Fibroblast of skin of right biceps (primary cell): ENCODE measurements at regions not wholly inside any gene's neighbourhood (a gene's known extent, or its start where the extent isn't known, plus 50 kb on each side); places are given as distances from the start of the nearest gene placed in this dataset.

Experiments
- DNase-seq: peaks from one replicate; pipeline ENCODE4 v3.0.0-alpha.2; 2013

DNA sequence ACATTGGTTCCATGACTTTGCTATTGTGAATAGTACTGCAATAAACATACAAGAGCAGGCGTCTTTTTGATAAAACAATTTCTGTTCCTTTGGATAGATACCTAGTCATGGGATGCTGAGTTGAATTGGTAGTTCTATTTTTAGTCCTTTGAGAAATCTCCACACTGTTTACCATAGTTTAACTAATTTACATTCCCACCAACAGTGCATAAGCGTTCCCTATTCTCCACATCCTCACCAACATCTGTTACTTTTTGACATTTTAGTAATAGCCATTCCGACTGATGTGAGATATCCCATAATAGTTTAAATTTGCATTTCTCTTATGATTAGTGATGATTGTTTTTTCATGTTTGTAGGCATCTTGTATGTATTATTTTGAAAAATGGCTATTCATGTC is 707.0 kb downstream of the SORCS1 start:
- DNase-seq: no peak

DNA sequence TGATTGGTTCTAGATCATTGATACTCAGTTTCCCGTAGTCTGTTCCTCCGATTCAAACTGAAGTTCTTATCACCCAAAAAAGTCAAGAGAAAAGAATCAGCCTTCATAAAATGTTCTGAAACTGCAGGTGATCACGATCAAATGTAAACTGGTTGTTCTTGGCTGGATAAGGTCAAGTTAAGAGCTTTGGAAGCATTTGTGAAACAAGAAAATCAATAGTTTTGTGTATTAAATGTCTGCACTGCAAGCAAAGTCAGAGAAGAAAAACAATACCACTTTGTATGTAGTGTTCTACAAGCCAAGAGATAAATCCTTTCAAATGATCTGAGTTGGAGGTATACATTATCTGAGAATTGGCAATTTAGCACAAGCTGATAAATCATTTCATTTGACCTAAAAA is 710.3 kb downstream of the SORCS1 start:
- no peak for DNase-seq

DNA sequence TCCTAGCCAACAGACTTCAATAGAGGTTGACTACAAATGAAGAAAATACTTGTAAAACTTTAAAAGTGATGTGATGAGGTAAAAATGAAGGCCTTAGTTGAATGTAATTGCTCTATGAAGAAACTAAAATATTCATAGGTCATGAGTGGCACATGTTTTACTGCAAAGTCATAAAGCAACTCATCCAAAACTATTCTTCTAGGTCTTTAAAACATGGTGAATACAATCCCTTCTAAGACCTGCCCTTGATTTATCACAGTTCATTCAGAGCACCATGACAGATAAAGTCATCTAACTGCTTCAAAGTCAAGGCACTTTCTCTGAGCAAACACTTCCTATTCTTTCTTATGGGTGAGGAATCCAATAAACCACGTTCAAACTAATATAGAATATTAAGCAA is 713.5 kb downstream of the SORCS1 start:
- DNase-seq: peak; percentile 64

DNA sequence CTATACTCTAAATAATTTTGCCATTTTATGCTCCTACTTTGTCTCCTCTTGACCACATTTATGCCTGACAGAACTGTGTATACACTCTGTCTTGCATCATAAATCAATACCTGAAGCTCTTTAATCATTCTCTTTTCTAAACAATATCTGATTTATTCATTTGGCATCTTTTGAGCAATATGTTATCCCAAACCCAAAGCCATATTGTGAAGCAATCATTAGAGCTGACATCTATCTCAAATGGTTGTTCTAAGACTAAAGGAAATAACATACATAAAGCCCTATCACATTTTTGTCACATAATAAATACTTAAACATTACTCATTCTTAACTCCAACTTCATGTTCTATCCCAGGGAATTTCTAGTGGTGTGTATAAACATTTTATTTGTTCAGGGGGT is 717.6 kb downstream of the SORCS1 start:
- DNase-seq: no peak

DNA sequence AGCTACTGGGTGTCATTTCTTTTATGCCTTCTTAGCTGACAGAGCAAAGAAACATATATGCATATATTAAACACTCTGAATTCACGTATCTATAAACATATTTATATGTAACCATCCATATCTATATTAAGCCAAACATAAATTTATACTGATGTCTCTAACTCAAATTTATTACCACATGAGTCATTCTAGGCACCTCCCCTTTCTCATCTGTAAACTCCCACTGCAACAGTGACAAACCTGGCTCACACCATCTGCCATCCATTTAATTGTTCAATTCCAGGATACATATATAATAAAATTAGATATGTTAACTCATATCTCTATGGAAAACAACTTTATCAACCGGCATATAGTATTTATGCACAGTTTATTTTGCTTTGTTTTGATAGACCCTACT is 722.3 kb downstream of the SORCS1 start:
- DNase-seq: no peak

DNA sequence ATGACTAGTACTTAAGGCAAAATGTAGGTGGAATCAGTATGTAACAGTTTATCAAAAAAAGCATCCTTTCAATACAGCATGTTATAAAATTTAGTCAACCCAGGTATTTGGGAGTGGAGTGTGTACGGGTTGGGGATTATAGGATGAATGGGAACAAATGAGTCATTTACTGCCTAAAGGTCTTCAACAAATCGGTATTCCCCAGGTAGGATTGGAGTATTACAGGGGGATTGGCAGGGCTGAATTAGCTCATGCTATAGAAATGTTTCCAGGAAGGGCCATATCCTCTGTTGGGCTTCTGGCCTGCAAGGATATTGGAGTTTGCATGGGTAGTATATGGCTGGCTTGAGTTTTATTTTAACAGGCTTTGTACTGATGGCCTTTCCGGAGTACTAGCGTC is 723.7 kb downstream of the SORCS1 start:
- no peak for DNase-seq

DNA sequence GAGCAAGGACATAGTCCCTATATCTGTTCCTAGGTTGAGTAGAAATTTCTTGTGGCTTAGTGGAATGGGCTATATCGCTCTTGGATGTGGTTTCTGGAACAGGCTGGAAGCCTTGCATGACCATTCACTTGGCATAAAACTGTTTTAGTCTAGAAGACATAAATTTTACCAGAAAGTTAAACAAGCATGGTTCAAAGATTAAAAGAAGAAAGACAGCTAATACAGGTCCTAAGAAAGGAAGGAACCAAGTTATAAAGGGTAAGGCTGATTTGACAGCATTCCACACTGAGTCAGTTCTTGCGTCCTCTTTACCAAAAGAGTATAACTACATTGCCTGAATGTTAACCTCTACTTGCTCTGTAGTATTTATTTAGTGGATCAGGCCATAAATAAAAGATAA is 724.2 kb downstream of the SORCS1 start:
- DNase-seq: peak; percentile 51

DNA sequence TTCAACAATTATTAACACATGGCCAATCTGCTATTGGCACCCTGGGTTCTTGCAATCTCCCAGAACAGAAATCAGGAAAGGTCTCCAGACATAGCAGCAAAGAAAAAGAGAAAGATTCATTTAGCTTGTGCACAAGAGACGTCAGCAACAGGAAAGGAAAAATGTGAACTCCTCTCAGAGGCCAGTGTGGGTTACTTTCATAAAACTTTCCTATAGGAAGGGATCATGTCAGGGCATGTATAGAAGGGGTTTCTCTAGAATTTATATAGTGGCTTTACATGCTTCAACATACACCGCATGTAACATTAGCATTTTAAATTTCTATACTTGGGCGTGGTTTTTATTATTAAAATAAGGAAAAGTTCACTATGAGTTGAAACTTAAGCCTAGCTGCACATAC is 725.1 kb downstream of the SORCS1 start:
- no peak for DNase-seq

DNA sequence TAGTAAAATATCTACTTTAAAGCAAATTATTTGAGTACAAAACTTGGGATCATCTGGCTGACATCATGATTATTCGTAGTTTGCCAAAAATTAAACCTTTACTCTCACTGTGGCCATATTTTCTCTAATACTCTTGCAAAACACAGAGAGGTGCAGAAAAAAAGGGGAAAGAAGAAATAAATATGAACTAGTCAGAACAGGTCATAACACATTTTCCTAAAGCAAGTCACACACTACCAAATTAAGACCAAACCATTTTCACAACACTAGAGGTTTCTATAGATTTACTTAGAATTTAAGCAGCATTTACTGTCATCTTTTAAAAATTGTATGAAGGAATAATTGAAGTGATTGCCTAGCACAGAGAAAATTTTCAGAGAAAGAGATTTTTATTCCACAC is 726.1 kb downstream of the SORCS1 start:
- DNase-seq: no peak

DNA sequence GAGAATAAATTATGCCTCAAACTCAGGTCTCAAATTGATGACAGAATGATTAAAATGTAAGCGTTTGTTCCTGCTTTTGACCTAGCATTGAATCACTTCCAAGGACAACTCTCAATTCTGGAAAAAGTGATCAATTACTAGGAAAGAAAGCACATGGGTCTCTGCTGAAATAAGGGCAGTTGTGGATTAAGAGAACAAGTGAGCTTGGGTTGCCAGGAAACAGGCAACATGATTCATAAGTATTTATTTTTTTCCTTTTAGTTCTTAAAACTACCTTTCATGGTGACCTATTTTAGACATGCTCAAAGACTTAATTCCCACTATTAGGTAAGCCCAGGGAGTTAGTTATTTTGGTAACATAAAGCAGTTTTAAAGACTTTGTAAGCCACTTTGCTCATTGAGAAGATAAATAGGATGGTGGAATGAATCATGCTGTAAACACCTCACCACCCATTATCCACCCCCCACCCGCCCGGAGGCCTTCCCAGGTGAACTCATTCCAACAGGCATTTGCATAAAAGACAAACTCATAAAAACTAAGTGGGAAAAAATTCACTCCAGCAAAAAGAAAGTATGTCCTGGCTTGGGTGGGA is 728.3 kb downstream of the SORCS1 start:
- DNase-seq: peak; percentile 67

DNA sequence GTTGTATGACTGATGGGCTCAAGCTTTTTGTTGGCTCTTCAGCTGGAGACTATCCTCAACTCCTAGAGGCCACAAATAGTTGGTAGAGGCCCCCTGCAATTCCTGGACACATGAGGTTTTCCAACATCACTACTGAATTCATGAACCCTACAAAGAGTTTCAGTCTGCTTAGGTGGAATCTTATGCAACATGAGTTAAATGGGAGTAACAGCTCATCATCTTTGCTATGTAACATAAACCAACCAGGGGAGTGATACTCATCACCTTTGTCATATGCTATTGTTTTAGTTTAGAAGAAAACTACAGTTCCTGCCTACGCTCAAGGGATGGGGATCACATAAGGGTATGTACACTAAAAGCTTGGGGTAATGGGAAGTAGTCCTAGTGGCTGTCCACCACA is 729.4 kb downstream of the SORCS1 start:
- DNase-seq: no peak

DNA sequence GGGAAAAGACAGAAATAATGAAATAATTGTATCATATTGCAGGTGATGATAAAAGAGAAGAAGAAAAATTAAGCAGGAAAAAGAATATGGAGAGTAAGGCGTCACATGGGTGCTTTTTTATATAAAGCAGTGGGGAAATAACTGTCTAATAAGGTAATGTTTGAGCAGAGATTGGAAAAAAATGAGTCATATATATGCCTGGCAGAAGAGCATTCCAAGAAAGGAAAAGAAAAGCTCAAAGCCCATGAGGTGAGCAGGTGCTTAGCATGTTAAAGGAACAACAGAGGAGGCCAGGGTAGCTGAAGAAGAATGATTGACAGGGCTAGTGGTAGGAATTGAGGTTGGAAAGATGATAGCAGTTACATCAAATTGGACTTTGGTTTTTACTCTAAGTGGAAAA is 739.5 kb downstream of the SORCS1 start:
- DNase-seq: peak; percentile 73

DNA sequence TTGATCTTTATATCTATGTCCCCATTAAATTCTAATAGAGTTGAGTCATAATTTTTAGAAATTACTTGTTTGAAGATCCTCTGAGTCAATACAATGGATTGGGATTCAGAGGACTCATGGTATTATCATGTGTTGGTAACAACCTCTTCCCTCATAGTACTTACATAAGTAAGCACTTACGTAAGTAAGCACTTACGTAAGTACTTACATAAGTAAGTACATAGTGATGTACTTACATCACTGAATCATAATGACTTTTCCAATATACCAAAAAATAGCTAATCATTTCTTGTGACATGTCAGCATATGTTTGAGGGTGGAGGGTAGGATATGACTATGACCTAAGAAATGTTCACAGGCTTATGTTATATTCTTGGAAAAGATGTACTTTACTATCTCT is 740.5 kb downstream of the SORCS1 start:
- DNase-seq: peak; percentile 97

DNA sequence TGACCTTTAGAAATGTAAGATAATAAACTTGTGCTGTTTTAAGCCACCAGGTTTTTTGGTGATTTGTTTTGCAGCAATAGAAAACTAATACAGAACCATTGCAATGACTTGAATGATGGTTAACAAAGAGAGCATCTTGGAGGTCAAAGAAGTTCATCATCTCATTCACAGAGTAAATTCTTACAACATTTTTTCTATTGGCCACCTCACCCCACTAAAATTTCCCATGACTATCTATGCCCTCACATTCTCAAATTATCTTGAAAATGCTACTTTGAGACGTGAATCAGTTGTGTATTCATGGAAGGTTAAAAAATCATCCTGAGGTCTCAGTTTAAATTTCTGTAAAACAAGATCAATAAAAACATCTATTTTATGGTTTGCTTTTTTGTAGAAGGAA is 754.2 kb downstream of the SORCS1 start:
- peak; percentile 53 for DNase-seq

DNA sequence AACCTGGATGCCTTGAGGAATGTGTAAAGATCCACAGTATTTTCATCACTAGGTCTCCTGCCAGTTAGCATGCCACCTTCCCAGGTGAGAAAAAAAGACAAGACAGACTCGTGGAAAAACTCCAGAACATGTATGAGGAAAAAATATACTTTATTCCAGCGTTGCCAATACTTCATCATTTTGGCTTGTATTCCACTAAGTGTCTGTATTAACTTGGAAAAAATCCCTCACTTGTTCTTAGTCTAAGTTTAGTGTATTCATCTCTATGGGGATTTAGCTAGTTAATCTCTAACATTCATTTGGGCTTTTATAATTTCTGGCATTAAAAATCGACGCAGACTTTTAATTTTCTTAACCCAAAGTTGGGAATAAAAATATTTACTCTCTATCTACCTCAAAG is 759.4 kb downstream of the SORCS1 start:
- DNase-seq: no peak

DNA sequence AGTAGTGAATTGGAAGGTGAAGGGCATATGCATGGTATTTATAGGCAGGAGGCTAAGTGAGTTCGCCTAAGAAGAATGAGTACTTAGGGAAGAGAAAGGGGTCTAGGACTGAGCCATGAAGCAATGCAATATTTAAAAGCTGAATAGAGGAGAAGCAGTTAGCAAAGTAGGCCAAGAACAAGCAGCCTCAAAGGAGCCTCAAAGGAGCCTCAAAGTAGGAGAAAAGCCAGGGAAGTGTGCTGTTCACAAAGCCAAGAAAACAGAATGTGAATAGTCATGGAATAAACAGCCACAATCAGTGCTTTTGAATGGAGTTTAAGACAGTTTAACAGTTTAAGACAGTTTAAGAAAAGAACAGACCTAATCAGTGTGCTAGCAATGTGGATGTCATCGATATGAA is 762.0 kb downstream of the SORCS1 start:
- no peak for DNase-seq

DNA sequence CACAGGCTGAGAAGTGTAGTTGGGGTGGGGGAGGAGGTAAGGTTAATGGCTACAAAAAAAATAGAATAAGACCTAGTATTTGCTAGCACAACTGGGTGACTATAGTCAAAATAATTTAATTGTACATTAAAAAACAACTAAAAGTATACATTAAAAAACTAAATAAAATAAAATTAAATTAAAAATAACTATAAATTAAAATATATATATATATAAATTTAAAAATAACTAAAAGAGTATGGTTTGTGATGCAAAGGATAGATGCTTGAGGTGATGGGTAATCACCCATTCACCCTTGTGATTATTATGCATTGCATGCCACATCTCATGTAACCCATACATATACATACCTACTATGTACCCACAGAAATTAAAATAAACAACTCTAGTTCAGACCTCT is 762.5 kb downstream of the SORCS1 start:
- no peak for DNase-seq

DNA sequence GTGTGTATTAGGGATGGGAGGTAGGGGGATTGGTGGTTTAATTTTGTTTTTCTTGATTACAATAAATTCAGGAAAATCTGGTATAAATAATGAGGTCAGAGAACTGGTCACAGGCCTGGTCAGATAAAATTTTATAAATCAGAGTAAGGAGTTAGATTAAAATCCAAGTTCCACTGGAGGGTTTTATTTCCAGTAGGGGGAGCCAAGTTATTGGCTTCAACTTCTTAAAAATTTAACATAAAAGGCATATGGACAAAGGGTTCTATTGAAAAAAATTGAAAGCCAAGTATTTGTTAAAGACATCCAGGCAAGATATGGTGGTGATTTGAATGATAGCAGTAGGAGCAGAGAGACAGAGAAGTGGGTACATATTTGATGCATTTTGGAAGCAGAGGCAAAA is 763.3 kb downstream of the SORCS1 start:
- DNase-seq: no peak

DNA sequence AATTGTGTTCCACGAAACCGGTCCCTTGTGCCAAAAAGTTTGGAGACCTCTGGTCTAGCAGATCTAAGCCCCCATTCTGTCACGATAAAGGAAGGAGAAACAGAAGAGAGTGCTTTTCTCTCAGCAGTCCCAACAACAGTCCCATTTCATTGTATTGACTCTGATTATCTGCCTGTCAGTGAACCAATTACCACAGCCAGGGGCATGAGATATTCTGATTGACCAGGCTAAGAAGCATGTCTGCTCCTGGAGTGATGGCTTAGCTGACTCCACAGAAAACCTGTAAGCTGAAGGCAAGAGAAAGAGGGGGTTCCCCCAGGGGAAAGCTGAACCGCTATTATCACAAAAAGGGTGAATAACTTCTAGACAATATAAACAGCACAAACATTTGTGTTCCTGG is 765.4 kb downstream of the SORCS1 start:
- DNase-seq: no peak

DNA sequence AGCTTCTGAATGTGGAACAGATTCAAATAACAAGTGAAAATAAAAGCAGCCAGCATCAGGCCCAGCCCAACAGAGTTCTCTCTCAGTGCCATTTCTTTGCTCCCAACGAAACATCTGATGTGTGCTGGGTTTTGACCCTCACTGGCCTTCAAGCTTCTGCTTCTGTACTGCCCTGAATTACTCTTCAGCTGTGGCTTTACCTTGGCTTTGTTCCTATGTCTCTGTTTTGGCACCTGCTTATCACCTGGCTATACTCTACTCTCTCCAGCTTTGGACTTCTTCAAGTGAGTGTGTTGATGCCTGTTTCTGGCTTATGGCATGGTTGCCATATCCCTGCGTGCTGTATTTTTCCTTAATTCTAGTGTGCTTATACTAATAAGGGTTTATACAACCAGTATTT is 768.3 kb downstream of the SORCS1 start:
- DNase-seq: no peak

DNA sequence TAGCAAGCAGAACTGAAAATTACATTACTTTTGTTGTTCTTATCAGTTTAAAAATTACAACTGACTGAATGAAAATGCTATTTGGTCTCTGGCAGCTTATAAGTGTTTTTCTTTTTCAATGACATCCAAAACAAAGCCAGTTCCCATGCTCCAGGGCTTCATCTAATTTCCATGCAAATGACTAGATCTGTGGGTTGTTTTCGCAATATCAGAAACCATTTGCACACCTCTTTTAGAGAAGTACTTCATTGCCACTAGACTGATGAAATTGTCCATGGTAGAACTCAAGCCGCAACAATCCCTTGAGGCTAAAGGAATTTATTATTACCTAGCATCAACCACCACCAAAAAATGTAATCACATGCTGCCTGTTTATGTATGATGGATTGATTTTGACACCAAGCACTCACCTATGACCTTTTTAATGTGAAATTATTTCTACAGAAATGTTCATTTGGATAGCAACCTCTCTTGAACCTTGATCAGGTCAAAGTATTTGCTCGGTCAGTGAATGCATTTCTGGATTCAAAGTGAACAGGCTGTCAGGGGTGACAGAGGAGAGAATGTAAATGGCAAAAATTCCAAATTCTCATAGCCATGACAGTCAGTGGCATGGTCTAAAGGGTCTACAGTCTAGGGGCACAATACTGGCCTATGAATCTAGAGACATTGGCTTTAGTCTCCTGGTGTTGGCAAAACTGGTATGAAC is 769.3 kb downstream of the SORCS1 start:
- no peak for DNase-seq

DNA sequence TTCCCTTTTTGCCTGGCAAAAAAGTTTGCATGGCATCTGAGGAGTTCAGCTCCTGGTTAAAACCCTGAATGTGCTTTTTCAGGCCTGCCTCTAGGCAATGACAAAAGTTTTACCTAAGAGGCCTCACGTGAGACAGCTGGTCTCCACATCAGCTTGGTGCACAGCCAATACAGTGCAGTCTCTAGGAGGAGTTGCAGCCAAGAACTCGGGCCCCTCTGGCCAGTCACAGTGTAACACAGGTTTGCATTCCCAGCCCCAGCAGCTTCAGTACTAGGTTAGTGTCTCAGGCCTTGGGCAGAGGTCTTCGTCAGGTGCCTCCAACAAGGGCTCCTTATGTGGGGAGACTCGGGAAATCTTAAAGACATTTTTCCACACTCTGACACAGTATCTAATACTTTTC is 771.7 kb downstream of the SORCS1 start:
- no peak for DNase-seq

DNA sequence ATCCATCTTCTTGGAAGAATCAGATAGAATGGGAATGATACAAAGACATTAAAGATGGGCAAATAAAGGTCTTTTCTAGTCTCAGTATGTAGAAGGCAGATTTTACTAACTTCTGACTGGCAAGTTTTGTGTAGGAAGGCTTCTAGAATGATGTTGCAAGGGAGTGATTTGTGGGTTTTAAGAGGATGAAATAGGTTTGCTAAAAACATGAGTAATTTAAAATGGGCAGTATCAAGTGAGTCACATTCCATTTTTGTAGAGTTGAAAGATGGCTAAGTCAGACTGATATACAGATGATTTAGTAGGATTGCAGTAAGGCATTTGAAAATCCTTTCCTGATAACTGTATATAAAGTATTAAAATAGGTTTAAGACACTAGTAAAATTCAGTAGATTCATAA is 777.4 kb downstream of the SORCS1 start:
- DNase-seq: peak; percentile 74

DNA sequence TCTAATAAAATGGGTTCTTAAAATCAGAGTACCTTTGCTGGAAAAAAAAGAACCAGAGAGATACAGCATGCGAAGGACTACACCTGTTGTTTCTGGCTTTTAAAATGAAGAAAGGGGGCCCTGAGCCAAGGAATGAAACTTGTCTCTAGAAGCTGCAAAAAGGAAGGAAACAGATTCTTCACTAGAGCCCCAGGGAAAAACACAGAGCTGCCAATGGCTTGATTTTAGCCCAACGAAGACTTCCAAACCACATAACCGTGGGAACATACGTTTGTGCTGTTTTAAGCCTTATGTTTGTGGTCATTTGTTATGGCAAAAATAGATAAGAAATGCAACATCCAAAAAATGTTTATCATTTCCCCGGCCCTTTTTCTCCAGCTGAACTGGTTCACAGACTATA is 780.0 kb downstream of the SORCS1 start:
- DNase-seq: peak; percentile 33

DNA sequence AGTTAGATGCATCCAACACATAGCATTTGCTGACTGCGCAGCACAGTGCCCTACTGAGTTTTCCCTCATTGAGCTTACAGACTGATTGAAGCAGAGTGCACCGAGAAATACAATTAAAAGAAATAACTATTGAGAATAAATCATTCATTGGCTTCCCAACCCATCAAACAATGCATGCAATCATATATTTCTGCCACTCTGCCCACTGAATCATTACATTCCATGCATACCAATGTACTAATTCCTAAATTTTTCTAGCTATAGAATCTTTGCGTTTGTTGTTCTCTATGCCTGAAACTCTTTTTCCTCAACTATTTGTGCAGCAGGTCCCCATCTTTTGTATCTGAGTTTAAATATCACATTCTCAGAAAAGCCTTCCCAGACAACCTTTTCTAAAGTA is 783.8 kb downstream of the SORCS1 start:
- peak; percentile 43 for DNase-seq
